EL (cell line): ENCODE measurements at regions not wholly inside any gene's neighbourhood (a gene's known extent, or its start where the extent isn't known, plus 50 kb on each side); places are given as distances from the start of the nearest gene placed in this dataset.

ENCODE experiments used
- DNase-seq: peaks from one replicate; pipeline ENCODE4 v3.0.0-alpha.2; 2016

- DNase-seq: no peak
These were observed 452.7 kb downstream of the BCL11B start for GRCh38 chr14:98819132-98819866.

GRCh38 chr14:98819867-98820206, 452.2 kb downstream of the BCL11B start:
- no peak for DNase-seq

- no peak for DNase-seq
These were observed 449.1 kb downstream of the BCL11B start for GRCh38 chr14:98822917-98823316.

- no peak for DNase-seq
These were observed 445.4 kb downstream of the BCL11B start for GRCh38 chr14:98826618-98827017.

GRCh38 chr14:98834119-98834518, 437.9 kb downstream of the BCL11B start:
- no peak for DNase-seq

- no peak for DNase-seq
These were observed 436.8 kb downstream of the BCL11B start for GRCh38 chr14:98835051-98835824.

GRCh38 chr14:98835825-98836100, 436.2 kb downstream of the BCL11B start:
- DNase-seq: no peak

- DNase-seq: no peak
These were observed 431.9 kb downstream of the BCL11B start for GRCh38 chr14:98840091-98840490.

- no peak for DNase-seq
These were observed 431.5 kb downstream of the BCL11B start for GRCh38 chr14:98840511-98840910.

- DNase-seq: no peak
These were observed 427.5 kb downstream of the BCL11B start for GRCh38 chr14:98844456-98844855.

- DNase-seq: no peak
These were observed 424.2 kb downstream of the BCL11B start for GRCh38 chr14:98847521-98848468.

GRCh38 chr14:98853063-98853729, 418.8 kb downstream of the BCL11B start:
- no peak for DNase-seq

GRCh38 chr14:98855926-98856715, 415.9 kb downstream of the BCL11B start:
- DNase-seq: no peak

- DNase-seq: no peak
These were observed 413.8 kb downstream of the BCL11B start for GRCh38 chr14:98858158-98858557.

- DNase-seq: no peak
These were observed 413.4 kb downstream of the BCL11B start for GRCh38 chr14:98858561-98858960.

GRCh38 chr14:98859301-98859700, 412.7 kb downstream of the BCL11B start:
- no peak for DNase-seq

- no peak for DNase-seq
These were observed 407.8 kb downstream of the BCL11B start for GRCh38 chr14:98864211-98864610.

- DNase-seq: no peak
These were observed 404.9 kb downstream of the BCL11B start for GRCh38 chr14:98867146-98867545.

GRCh38 chr14:98867726-98868125, 404.3 kb downstream of the BCL11B start:
- DNase-seq: no peak

- no peak for DNase-seq
These were observed 403.1 kb downstream of the BCL11B start for GRCh38 chr14:98868866-98869265.

GRCh38 chr14:98871796-98872195, 400.2 kb downstream of the BCL11B start:
- no peak for DNase-seq

GRCh38 chr14:98877065-98877464, 394.9 kb downstream of the BCL11B start:
- DNase-seq: no peak
